ENCODE measurements at regions not wholly inside any gene's neighbourhood (a gene's known extent, or its start where the extent isn't known, plus 50 kb on each side); places are given as distances from the start of the nearest gene placed in this dataset.

GRCh38 chr16:27681681-27682080 lies 131.7 kb downstream of the KATNIP start:
- TF ChIP-seq CTCF (IDR thresholded peaks at IDR 0.05) (no peak), POLR2AphosphoS5 (IDR thresholded peaks at IDR 0.05) (no peak), POLR2A (IDR thresholded peaks at IDR 0.05) (no peak), EP300 (IDR thresholded peaks at IDR 0.05) (no peak)
